Suprapubic skin (tissue), 4 donors: ENCODE measurements at regions not wholly inside any gene's neighbourhood (a gene's known extent, or its start where the extent isn't known, plus 50 kb on each side); places are given as distances from the start of the nearest gene placed in this dataset.

Source experiments
- DNase-seq, 2 donors: peaks; one replicate each; pipeline ENCODE4 v3.0.0-alpha.2; 2019; ENCODE audit warnings: low spot score in 2 of 2
- H3K27ac ChIP-seq: fragments of 200-600 bp; sonication (generic); one replicate; pipeline ENCODE4 v1.5.1; 2019
- H3K27me3 ChIP-seq: fragments of 200-600 bp; sonication (generic); one replicate; pipeline ENCODE4 v1.5.1; 2019
- H3K36me3 ChIP-seq: fragments of 200-600 bp; sonication (generic); one replicate; pipeline ENCODE4 v1.5.1; 2019
- H3K4me1 ChIP-seq: fragments of 200-600 bp; sonication (generic); one replicate; pipeline ENCODE4 v1.5.1; 2019
- H3K4me3 ChIP-seq: fragments of 200-600 bp; sonication (generic); one replicate; pipeline ENCODE4 v1.5.1; 2019; ENCODE audit warnings: mild to moderate bottlenecking
- H3K9me3 ChIP-seq: fragments of 200-600 bp; sonication (generic); one replicate; pipeline ENCODE4 v1.5.1; 2019
- EP300 ChIP-seq: sonication (generic); formaldehyde crosslinking; IDR thresholded peaks from one replicate; pipeline ENCODE4 v1.6.1; 2017; ENCODE audit warnings: antibody characterized with exemption
- POLR2A ChIP-seq, 2 donors: fragments of 450-650 bp; IDR thresholded peaks; one replicate each; pipeline ENCODE4 v1.6.1; 2017; ENCODE audit warnings: antibody characterized with exemption in 2 of 2, mild to moderate bottlenecking in 2 of 2, moderate library complexity in 2 of 2
- POLR2AphosphoS5 ChIP-seq, 3 donors: sonication (generic); formaldehyde crosslinking; IDR thresholded peaks; one replicate each; pipeline ENCODE4 v1.6.1; 2017; ENCODE audit warnings: antibody characterized with exemption in 3 of 3
- WGBS: methylation state at CpG from one replicate; pipeline ENCODE4 v1.1.5; 2018; 5-methylcytosine and 5-hydroxymethylcytosine counted together
- TF ChIP-seq, protein P1 (sequence below), 2 donors: fragments of 200-600 bp in 1 of 2; fragments of 450-650 bp in 1 of 2; sonication (generic) in 1 of 2; IDR thresholded peaks; one replicate each; pipeline ENCODE4 v1.5.1; 2016 to 2019; ENCODE audit warnings: antibody characterized with exemption in 2 of 2, mild to moderate bottlenecking in 1 of 2, moderate library complexity in 1 of 2

DNA sequence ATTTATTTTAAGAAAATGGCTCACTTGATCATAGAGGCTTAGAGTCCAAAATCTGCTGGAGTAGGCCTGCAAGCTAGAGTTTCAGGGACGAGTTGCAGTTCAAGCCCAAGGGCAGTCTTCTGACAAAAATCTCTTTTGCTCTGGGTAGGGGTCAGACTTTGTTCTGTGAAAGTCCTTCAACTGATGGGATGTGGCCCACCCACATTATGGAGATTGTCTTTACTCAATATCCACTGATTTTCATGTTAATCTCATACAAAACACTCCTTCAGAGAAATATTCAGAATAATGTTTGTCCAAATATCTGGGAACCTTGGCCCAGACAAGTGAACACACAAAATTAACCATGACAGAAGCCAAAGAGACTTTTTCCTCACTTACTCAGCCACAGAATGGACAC, 98.6 kb upstream of the RSPO3 start:
- no peak for TF ChIP-seq EP300
- TF ChIP-seq POLR2AphosphoS5 (IDR thresholded peaks at IDR 0.05) = no peak
- TF ChIP-seq POLR2A (IDR thresholded peaks at IDR 0.05) = no peak
- TF ChIP-seq, protein P1, sequence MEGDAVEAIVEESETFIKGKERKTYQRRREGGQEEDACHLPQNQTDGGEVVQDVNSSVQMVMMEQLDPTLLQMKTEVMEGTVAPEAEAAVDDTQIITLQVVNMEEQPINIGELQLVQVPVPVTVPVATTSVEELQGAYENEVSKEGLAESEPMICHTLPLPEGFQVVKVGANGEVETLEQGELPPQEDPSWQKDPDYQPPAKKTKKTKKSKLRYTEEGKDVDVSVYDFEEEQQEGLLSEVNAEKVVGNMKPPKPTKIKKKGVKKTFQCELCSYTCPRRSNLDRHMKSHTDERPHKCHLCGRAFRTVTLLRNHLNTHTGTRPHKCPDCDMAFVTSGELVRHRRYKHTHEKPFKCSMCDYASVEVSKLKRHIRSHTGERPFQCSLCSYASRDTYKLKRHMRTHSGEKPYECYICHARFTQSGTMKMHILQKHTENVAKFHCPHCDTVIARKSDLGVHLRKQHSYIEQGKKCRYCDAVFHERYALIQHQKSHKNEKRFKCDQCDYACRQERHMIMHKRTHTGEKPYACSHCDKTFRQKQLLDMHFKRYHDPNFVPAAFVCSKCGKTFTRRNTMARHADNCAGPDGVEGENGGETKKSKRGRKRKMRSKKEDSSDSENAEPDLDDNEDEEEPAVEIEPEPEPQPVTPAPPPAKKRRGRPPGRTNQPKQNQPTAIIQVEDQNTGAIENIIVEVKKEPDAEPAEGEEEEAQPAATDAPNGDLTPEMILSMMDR (IDR thresholded peaks at IDR 0.05) = no peak
- no peak for DNase-seq
- H3K27me3 ChIP-seq = no peaks in the 10 kb centered on the region
- H3K4me3 ChIP-seq = no peak overlapping the region
- no peak overlapping the region for H3K27ac ChIP-seq
- H3K36me3 ChIP-seq = no peaks in the 10 kb centered on the region
- WGBS = 65% methylated on average over 1 of the region's 1 CpG
- H3K4me1 ChIP-seq = peaks cover 8% of the 10 kb centered on the region
- no peaks in the 10 kb centered on the region for H3K9me3 ChIP-seq

GRCh38 chr6:127022302-127022701, 96.2 kb upstream of the RSPO3 start:
- Histone ChIP-seq H3K4me1 (peaks cover 8% of the 10 kb centered on the region), H3K27me3 (no peaks in the 10 kb centered on the region), H3K27ac (no peak overlapping the region), H3K4me3 (no peak overlapping the region), H3K36me3 (no peaks in the 10 kb centered on the region), H3K9me3 (no peaks in the 10 kb centered on the region)
- no peak for TF ChIP-seq POLR2AphosphoS5 (IDR thresholded peaks at IDR 0.05)
- TF ChIP-seq EP300 = no peak
- TF ChIP-seq, protein P1 (IDR thresholded peaks at IDR 0.05) = no peak
- TF ChIP-seq POLR2A (IDR thresholded peaks at IDR 0.05) = no peak
- 39% methylated on average over 7 of the region's 7 CpGs for WGBS
- no peak for DNase-seq

DNA sequence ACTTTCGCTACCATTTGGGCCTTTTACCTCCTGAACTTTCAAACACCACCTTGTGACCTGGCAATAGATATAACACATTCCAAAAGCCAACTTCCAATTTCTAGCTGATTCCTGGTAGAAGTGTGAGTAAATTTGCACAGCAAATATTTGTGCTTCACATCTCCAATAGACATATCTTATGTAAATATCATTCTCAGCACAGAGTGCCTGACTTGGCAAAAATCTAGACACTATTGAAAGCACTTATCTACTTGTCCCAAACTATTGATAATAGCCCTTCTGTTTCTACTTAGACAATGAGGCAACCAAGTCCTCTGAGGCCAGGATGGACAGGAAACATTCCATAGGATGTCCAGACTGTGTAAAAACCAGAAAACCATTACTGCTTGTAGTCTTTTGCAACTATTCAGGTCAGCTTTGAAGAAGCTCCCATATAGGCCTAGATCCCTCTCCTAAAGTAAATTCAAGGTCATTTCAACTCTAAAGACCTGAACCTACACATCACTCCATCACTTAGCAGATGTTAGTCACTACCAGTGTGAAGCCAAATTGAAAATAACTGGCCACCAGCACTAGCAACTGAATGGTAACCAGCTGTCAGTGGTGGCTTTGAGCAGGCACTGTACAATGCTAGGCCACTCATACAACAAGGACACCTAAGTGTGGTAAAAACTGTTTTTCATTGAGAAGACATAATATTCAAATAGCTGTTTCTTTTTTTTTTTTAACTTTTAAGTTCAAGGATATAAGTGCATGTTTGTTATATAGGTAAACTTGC, 95.3 kb upstream of the RSPO3 start:
- no peaks in the 10 kb centered on the region for H3K9me3 ChIP-seq
- no peak overlapping the region for H3K4me3 ChIP-seq
- no peak for DNase-seq
- no peaks in the 10 kb centered on the region for H3K36me3 ChIP-seq
- H3K4me1 ChIP-seq = peaks cover 8% of the 10 kb centered on the region
- H3K27ac ChIP-seq = no peak overlapping the region
- 87% methylated on average over 1 of the region's 1 CpG for WGBS
- no peak for TF ChIP-seq POLR2A (IDR thresholded peaks at IDR 0.05)
- no peak for TF ChIP-seq POLR2AphosphoS5 (IDR thresholded peaks at IDR 0.05)
- no peak for TF ChIP-seq EP300
- TF ChIP-seq, protein P1 (IDR thresholded peaks at IDR 0.05) = no peak
- H3K27me3 ChIP-seq = no peaks in the 10 kb centered on the region

- Histone ChIP-seq H3K27ac (no peak overlapping the region), H3K9me3 (no peaks in the 10 kb centered on the region), H3K36me3 (no peaks in the 10 kb centered on the region), H3K4me3 (no peak overlapping the region), H3K27me3 (no peaks in the 10 kb centered on the region), H3K4me1 (peaks cover 8% of the 10 kb centered on the region)
- no peak for DNase-seq
- WGBS = 79% methylated on average over 1 of the region's 1 CpG
- no peak for TF ChIP-seq POLR2AphosphoS5 (IDR thresholded peaks at IDR 0.05)
- TF ChIP-seq, protein P1 (IDR thresholded peaks at IDR 0.05) = no peak
- no peak for TF ChIP-seq EP300
Observed at GRCh38 chr6:127026247-127026646, 92.2 kb upstream of the RSPO3 start.

DNA sequence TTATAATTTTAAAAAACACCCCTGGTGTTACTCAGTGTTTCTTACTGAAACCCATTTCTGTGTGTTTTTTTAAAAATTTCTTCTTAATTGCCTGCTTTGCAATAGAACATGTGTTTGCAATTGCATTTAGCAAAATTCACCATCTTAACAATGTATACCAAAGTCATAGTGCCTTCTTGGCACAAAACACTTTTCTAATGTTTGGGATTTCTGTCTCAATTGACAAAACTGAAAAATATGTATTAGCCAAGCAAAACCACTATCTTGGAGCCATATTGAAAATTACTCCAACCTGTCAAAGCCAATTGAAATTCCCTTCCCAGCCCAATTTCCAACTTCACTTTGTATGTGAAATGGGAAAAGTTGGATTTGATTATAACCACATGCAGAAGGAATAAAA, 88.4 kb upstream of the RSPO3 start:
- Histone ChIP-seq H3K9me3 (no peaks in the 10 kb centered on the region), H3K27ac (no peak overlapping the region), H3K27me3 (no peaks in the 10 kb centered on the region), H3K4me1 (no peaks in the 10 kb centered on the region), H3K36me3 (no peaks in the 10 kb centered on the region), H3K4me3 (no peak overlapping the region)
- DNase-seq = no peak
- TF ChIP-seq POLR2A (IDR thresholded peaks at IDR 0.05) (no peak), POLR2AphosphoS5 (IDR thresholded peaks at IDR 0.05) (no peak), EP300 (no peak)
- TF ChIP-seq, protein P1 (IDR thresholded peaks at IDR 0.05) = no peak
